ENCODE measurements at regions not wholly inside any gene's neighbourhood (a gene's known extent, or its start where the extent isn't known, plus 50 kb on each side); places are given as distances from the start of the nearest gene placed in this dataset.

DNA sequence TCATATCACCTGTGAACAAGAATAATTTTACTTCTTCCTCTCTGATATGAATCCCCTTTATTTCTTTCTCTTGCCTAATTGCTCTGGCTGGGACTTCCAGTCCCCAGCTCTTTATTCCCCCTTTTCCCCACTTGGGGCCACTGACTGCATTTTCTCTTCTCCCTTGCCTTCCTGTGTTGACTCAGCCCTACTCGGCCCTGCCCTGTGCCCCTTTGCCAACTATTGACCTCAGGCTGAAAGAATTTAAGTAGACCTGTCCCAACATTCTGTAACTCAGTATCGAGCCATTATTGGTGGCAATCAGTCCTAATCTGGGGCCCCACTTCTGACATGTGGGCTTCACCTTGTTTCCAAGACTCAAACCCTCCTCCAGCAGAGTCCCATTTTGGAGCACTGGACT is 60.6 kb upstream of the STUM start:
- TF ChIP-seq, protein P1, sequence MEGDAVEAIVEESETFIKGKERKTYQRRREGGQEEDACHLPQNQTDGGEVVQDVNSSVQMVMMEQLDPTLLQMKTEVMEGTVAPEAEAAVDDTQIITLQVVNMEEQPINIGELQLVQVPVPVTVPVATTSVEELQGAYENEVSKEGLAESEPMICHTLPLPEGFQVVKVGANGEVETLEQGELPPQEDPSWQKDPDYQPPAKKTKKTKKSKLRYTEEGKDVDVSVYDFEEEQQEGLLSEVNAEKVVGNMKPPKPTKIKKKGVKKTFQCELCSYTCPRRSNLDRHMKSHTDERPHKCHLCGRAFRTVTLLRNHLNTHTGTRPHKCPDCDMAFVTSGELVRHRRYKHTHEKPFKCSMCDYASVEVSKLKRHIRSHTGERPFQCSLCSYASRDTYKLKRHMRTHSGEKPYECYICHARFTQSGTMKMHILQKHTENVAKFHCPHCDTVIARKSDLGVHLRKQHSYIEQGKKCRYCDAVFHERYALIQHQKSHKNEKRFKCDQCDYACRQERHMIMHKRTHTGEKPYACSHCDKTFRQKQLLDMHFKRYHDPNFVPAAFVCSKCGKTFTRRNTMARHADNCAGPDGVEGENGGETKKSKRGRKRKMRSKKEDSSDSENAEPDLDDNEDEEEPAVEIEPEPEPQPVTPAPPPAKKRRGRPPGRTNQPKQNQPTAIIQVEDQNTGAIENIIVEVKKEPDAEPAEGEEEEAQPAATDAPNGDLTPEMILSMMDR (IDR thresholded peaks at IDR 0.05; ENCODE audit: extremely low read depth, insufficient read depth, missing control alignments): no peak
- no peak for DNase-seq (ENCODE audit: low spot score)
- in situ Hi-C loops (cut with MboI; ENCODE audit: low pct_unique_long_range_greater_than_20kb, low sequenced_read_pairs, unreplicated experiment): loop anchor here (10.0 kb wide), 1 partner anchor 63 kb away; no protein-coding TSS in a partner anchor

DNA sequence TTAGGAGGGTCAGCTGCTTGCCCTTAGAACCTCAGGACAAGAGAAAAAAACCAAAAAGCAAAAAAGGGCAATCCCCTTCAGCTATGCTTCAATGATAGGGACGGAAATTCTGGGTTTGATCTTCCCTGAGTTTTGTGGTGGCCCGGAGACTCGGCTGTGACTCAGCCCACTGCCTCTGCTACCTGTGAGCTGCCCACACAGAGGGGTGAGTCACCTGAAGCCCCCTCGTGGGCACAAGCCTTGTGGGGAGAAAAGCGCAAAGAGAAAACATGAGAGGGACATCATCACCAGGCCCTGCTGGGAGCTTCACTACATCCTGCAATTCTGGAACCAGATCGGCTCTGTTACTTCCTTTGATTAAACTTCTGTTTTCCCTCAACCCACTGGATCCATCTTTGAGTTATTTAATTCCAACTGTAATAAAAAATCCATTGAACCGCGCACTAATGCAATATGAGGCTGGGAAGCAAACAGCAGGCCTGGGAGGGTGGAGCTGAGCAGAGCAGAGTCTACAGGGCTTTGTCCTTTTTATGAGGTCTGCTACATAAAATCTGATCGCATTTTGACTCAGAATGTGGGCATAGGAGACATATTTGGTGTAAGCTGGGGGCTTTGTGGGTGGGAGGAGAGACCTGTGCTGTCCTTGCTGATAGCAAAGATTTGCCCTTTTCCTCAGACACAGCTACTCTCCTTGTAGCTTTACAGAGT is 58.7 kb upstream of the STUM start:
- no peak for DNase-seq (ENCODE audit: low spot score)
- in situ Hi-C loops (cut with MboI; ENCODE audit: low pct_unique_long_range_greater_than_20kb, low sequenced_read_pairs, unreplicated experiment): loop anchor here (10.0 kb wide), 1 partner anchor 65 kb away; no protein-coding TSS in a partner anchor
- TF ChIP-seq, protein P1 (IDR thresholded peaks at IDR 0.05; ENCODE audit: extremely low read depth, insufficient read depth, missing control alignments): no peak

DNA sequence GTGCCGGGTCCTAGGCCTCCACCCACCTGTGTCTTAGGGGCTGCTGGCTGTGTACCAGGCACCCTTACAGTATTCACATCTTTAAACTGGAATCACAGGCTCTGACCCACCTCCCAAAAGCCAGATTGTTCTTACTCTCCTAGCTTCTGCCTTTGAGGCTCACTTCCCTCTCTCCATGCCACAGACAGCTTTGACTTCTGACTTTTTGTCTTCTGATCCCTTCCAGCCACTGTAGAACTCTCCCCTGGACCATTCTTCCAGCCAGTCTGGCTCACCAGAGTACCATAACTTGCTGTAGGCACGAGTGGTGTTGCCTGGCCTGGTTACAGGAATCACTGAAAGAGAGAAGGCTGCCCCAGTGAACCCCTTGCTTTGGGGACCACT is 58.1 kb upstream of the STUM start:
- DNase-seq (ENCODE audit: low spot score): no peak
- in situ Hi-C loops (cut with MboI; ENCODE audit: low pct_unique_long_range_greater_than_20kb, low sequenced_read_pairs, unreplicated experiment): no loop called here

DNA sequence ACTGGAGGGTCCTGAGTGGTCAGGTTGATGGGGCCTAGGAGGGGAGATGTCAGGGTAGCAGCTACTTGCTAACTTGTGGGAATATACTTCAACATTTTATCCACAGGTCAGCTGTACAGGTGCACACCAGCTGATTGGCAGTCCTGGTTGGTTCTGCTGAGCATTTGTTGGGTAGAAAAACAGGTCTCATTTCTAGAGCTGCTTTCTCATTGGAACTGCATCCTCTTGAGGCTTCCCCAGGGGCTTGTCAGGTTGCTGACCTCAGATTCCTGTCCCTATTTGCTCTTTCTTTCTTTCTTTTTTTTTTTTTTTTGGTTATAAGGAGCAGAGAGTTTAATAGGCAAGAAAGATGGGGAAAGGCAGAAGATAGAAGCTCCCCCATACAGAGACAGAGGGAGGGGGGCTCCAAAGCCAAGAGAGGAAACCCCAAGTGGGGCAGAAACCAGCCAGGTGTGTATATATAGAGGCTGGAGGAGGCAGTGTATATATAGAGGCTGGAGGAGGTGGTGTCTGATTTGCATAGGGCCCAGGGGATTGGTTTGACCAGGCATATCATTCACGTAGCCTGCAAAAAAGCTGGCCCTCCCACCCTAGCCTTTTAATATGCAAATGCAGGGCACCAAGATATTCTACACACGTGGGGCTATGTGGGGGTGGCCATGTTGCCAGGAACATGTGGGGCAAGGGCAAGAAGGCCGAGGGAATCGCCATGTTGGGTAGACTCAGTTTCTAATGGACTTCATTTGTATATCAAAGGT is 57.3 kb upstream of the STUM start:
- DNase-seq (ENCODE audit: low spot score): no peak
- TF ChIP-seq, protein P1 (IDR thresholded peaks at IDR 0.05; ENCODE audit: extremely low read depth, insufficient read depth, missing control alignments): no peak
- in situ Hi-C loops (cut with MboI; ENCODE audit: low pct_unique_long_range_greater_than_20kb, low sequenced_read_pairs, unreplicated experiment): no loop called here

More for the DNA sequence above, 58.1 kb upstream of the STUM start:
- TF ChIP-seq, protein P1 (IDR thresholded peaks at IDR 0.05; ENCODE audit: extremely low read depth, insufficient read depth, missing control alignments): no peak

DNA sequence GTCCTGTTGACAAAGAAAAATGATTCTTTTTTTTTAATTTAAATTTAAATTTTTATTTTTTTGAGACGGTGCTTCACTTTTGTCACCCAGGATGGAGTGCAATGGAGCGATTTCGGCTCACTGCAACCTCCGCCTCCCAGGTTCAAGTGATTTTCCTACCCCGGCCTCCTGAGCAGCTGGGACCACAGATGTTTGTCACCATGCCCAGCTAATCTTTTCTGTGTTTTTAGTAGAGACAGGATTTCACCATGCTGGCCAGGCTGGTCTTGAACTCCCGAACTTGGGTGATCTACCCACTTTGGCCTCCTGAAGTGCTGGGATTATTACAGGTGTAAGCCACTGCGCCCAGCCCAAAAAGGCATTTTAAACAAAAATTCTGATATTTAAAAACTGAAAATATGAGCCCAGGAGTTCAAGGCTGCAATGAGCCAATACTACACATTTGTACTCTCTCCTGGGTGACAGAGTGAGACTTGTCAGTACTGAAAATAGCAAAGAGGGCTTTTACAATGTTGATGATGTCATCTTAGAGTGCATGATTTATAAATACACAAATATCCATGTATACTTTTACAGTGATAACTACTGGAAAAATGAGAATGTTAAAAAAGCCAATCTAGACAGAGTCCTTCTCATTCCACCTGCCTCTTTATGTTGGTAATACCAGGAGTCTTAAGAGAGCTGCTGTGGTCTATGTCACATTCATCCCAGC is 56.0 kb upstream of the STUM start:
- TF ChIP-seq, protein P1 (IDR thresholded peaks at IDR 0.05; ENCODE audit: extremely low read depth, insufficient read depth, missing control alignments): no peak
- DNase-seq (ENCODE audit: low spot score): no peak
- in situ Hi-C loops (cut with MboI; ENCODE audit: low pct_unique_long_range_greater_than_20kb, low sequenced_read_pairs, unreplicated experiment): no loop called here

DNA sequence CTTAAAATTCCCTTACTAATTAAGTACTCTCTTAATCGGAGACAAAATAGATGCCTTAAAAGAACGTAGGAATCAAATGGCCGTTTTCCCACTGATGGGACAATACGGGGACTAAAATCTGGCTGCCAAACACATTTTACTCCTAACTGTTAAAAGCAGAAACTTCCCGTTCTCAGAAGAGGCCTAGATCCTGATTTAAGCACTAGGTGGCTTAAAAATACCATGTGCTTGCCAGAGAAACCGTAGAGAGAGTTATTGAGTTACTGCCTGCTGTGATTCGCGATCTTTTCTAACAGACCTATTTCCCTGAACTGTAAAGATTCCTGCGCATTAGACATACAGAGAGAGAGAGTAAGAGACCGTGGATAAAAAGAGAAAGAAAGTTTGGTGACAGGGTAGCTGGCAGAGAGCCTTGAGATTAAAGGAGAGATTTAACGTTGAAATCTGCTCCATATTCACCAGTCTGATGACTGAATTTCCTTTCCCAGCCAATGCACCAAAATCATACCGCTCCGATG is 54.4 kb upstream of the STUM start:
- TF ChIP-seq, protein P1 (IDR thresholded peaks at IDR 0.05; ENCODE audit: extremely low read depth, insufficient read depth, missing control alignments): no peak
- DNase-seq (ENCODE audit: low spot score): no peak
- in situ Hi-C loops (cut with MboI; ENCODE audit: low pct_unique_long_range_greater_than_20kb, low sequenced_read_pairs, unreplicated experiment): no loop called here

Measured in GM13977 (cell line).